ENCODE measurements at regions not wholly inside any gene's neighbourhood (a gene's known extent, or its start where the extent isn't known, plus 50 kb on each side); places are given as distances from the start of the nearest gene placed in this dataset.

GRCh38 chr1:218728898-218729565, 383.9 kb downstream of the TGFB2 start:
- no peak for DNase-seq

GRCh38 chr1:218735436-218736032, 390.4 kb downstream of the TGFB2 start:
- DNase-seq = no peak

- DNase-seq = no peak
Observed at GRCh38 chr1:218739426-218739825, 394.3 kb downstream of the TGFB2 start.

GRCh38 chr1:218741852-218742251, 396.7 kb downstream of the TGFB2 start:
- no peak for DNase-seq

- no peak for DNase-seq
Observed at GRCh38 chr1:218742467-218743262, 397.5 kb downstream of the TGFB2 start.

GRCh38 chr1:218743861-218744505, 398.8 kb downstream of the TGFB2 start:
- DNase-seq = no peak

- DNase-seq = no peak
Observed at GRCh38 chr1:218748071-218748470, 402.9 kb downstream of the TGFB2 start.

- DNase-seq = no peak
Observed at GRCh38 chr1:218750216-218750970, 405.3 kb downstream of the TGFB2 start.

- no peak for DNase-seq
Observed at GRCh38 chr1:218751208-218751948, 406.2 kb downstream of the TGFB2 start.

- no peak for DNase-seq
Observed at GRCh38 chr1:218752126-218752525, 407.0 kb downstream of the TGFB2 start.

- DNase-seq = no peak
Observed at GRCh38 chr1:218754477-218754876, 409.3 kb downstream of the TGFB2 start.

- no peak for DNase-seq
Observed at GRCh38 chr1:218755128-218755527, 410.0 kb downstream of the TGFB2 start.

GRCh38 chr1:218759795-218760194, 413.9 kb upstream of the LYPLAL1 start:
- DNase-seq = no peak

- no peak for DNase-seq
Observed at GRCh38 chr1:218760601-218761570, 412.8 kb upstream of the LYPLAL1 start.

- no peak for DNase-seq
Observed at GRCh38 chr1:218763538-218763937, 410.1 kb upstream of the LYPLAL1 start.

- no peak for DNase-seq
Observed at GRCh38 chr1:218765753-218766152, 407.9 kb upstream of the LYPLAL1 start.

- no peak for DNase-seq
Observed at GRCh38 chr1:218771931-218772330, 401.7 kb upstream of the LYPLAL1 start.

GRCh38 chr1:218772575-218772974, 401.1 kb upstream of the LYPLAL1 start:
- no peak for DNase-seq

GRCh38 chr1:218775501-218776021, 398.1 kb upstream of the LYPLAL1 start:
- DNase-seq = no peak

Measured in eye (tissue), 1 donor.